ENCODE measurements at regions not wholly inside any gene's neighbourhood (a gene's known extent, or its start where the extent isn't known, plus 50 kb on each side); places are given as distances from the start of the nearest gene placed in this dataset.

GRCh38 chr15:69517052-69517451 is 64.4 kb downstream of the RPLP1 start:
- Mint-ChIP-seq H3K9me3 (no peaks in the 10 kb centered on the region), H3K27me3 (ENCODE audit: low read depth) (peaks cover 10% of the 10 kb centered on the region), H3K4me1 (peaks cover 6% of the 10 kb centered on the region), H3K4me3 (no peak overlapping the region), H3K36me3 (ENCODE audit: low read depth) (no peaks in the 10 kb centered on the region), H3K27ac (ENCODE audit: unreplicated experiment) (peak overlapping the region; percentile 54)
- DNase-seq (ENCODE audit: low read depth, low spot score): no peak
- no peak for TF ChIP-seq CTCF (conservative IDR thresholded peaks at IDR 0.05)

GRCh38 chr15:69518806-69519205 is 66.2 kb downstream of the RPLP1 start:
- no peak for TF ChIP-seq CTCF (conservative IDR thresholded peaks at IDR 0.05)
- peaks cover 13% of the 10 kb centered on the region for H3K4me1 Mint-ChIP-seq
- H3K27ac Mint-ChIP-seq (ENCODE audit: unreplicated experiment): no peak overlapping the region
- DNase-seq (ENCODE audit: low read depth, low spot score): no peak
- H3K36me3 Mint-ChIP-seq (ENCODE audit: low read depth): no peaks in the 10 kb centered on the region
- H3K27me3 Mint-ChIP-seq (ENCODE audit: low read depth): peaks cover 11% of the 10 kb centered on the region
- H3K4me3 Mint-ChIP-seq: no peak overlapping the region
- H3K9me3 Mint-ChIP-seq: no peaks in the 10 kb centered on the region

- Mint-ChIP-seq H3K27ac (ENCODE audit: unreplicated experiment) (no peak overlapping the region), H3K4me1 (peaks cover 26% of the 10 kb centered on the region), H3K36me3 (ENCODE audit: low read depth) (no peaks in the 10 kb centered on the region), H3K9me3 (no peaks in the 10 kb centered on the region), H3K27me3 (ENCODE audit: low read depth) (peaks cover 11% of the 10 kb centered on the region), H3K4me3 (no peak overlapping the region)
- no peak for TF ChIP-seq CTCF (conservative IDR thresholded peaks at IDR 0.05)
- no peak for DNase-seq (ENCODE audit: low read depth, low spot score)
Observed at GRCh38 chr15:69520067-69520466, 67.4 kb downstream of the RPLP1 start.

- DNase-seq (ENCODE audit: low read depth, low spot score): no peak
- H3K36me3 Mint-ChIP-seq (ENCODE audit: low read depth): no peaks in the 10 kb centered on the region
- peaks cover 15% of the 10 kb centered on the region for H3K27me3 Mint-ChIP-seq (ENCODE audit: low read depth)
- no peak overlapping the region for H3K27ac Mint-ChIP-seq (ENCODE audit: unreplicated experiment)
- no peak for TF ChIP-seq CTCF (conservative IDR thresholded peaks at IDR 0.05)
- no peak overlapping the region for H3K4me3 Mint-ChIP-seq
- H3K4me1 Mint-ChIP-seq: peaks cover 40% of the 10 kb centered on the region
- H3K9me3 Mint-ChIP-seq: no peaks in the 10 kb centered on the region
Observed at GRCh38 chr15:69522361-69522760, 69.7 kb downstream of the RPLP1 start.

GRCh38 chr15:69523010-69524001 is 70.7 kb downstream of the RPLP1 start:
- H3K4me1 Mint-ChIP-seq: peaks cover 42% of the 10 kb centered on the region
- no peaks in the 10 kb centered on the region for H3K36me3 Mint-ChIP-seq (ENCODE audit: low read depth)
- peaks cover 17% of the 10 kb centered on the region for H3K27me3 Mint-ChIP-seq (ENCODE audit: low read depth)
- TF ChIP-seq CTCF (conservative IDR thresholded peaks at IDR 0.05): peak; percentile 91
- H3K27ac Mint-ChIP-seq (ENCODE audit: unreplicated experiment): no peak overlapping the region
- no peak overlapping the region for H3K4me3 Mint-ChIP-seq
- no peaks in the 10 kb centered on the region for H3K9me3 Mint-ChIP-seq
- DNase-seq (ENCODE audit: low read depth, low spot score): peak; percentile 94
